GM18511 (cell line): ENCODE measurements at regions not wholly inside any gene's neighbourhood (a gene's known extent, or its start where the extent isn't known, plus 50 kb on each side); places are given as distances from the start of the nearest gene placed in this dataset.

Experiments
- ATAC-seq: cut with Tn5 transposase; IDR thresholded peaks from one replicate; pipeline ENCODE4 v1.9.1; 2021; ENCODE audit warnings: mild to moderate bottlenecking, moderate library complexity; ENCODE audit not compliant: unreplicated experiment

DNA sequence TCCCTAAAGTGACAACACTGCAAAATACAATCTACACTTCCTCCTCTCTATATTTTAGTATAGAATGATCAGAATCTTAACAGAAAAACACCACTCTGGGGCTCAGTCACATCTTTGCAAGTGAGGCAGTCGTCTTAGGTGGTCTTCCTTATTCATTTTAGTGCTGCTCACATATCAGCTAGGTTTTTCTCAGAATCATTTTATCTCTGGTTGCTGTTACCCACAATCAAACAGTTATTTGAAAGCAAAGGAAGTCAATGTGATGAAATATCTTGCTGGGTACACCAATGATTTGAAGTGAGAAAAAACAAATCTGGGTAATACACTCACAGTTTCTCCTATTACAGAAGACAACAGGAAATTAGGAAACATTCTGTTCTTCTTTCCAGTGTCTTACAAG is 275.2 kb downstream of the DSEL start:
- no peak for ATAC-seq

DNA sequence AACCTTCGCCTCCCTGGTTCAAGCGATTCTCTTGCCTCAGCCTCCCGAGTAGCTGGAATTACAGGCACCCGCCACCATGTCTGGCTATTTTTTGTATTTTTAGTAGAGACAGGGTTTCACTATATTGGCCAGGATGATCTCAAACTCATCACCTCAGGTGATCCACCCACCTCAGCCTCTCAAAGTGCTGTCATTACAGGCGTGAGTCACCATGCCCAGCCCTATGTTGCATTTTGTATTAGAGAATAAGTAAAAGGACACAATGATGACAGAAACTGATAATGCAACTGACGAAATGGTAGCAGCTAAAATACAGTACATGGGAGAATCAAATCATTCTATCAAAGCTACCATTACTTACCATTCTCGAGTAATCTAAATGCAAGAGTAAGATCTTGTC is 276.7 kb downstream of the DSEL start:
- ATAC-seq = no peak

DNA sequence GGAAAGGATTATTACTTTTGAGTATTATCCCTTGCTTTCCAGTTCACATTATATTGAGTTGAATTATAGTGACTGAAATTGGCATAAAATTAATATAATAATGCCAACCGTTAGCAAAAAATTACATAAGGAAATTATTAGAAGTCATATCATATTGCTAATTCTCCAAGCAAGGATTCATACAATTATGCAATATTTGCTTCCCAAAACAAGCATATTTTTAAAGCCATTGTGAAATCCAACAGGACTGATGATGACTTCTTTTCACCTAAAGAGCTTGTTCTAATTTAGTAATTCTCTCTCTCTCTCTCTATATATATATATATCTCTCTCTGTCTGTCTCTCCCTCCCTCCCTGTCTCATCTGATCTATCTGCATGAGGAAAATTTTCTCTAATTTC is 283.5 kb downstream of the DSEL start:
- no peak for ATAC-seq

DNA sequence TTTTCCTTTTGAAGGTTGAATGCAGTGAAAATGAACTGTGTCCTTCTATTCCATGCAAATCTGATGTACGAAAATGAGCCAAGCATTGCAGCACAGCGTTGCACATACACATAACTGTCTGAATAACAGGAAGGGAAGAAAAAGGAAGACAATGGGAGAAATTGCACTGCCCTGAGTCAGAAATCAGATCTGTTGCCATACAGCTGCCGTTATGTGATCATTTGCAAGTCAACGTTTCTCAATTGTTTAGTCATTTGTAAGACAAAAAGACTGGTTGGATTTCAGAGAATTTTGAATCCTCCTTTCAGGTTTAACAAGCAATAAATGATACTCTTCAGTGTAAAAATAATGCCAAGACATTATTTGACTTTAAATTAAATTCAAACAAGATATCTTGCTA is 284.1 kb downstream of the DSEL start:
- ATAC-seq = no peak

DNA sequence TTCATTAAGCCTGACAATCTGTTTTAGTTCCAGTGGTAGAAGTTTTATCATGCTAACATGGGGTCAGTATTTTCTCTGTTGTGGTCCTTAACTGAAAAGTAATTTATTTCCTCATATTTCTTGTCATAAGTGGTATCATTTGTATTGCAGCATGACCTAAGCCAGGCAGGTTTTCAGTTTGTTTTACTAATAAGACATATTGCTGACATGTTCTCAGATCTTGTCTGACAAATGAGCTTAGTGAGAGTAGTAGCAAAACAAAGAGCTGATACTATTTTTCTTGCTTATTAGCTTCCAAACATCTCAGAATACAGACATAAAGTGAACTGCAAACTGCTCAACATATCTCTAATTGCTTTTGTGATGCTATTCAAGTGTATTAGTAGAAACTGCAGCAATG is 293.6 kb downstream of the DSEL start:
- ATAC-seq = no peak

DNA sequence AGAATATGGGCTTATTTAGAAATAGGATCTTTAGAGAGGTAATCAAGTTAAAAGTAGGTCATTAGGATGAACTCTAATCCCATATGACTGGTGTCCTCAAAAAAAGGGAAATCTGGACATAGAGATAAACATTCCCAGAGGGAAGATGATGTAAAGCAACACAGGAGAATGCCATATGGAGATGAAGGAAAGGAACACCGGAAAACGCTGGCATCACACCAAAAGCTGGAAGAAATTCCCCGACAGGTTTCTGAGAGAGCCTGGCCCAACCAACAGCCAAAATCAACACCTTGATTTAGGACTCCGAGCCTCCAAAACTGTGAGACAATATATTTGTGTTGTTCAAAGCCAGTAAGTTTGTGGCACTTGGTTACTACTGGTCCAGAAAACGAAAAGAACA is 296.7 kb downstream of the DSEL start:
- ATAC-seq = no peak

DNA sequence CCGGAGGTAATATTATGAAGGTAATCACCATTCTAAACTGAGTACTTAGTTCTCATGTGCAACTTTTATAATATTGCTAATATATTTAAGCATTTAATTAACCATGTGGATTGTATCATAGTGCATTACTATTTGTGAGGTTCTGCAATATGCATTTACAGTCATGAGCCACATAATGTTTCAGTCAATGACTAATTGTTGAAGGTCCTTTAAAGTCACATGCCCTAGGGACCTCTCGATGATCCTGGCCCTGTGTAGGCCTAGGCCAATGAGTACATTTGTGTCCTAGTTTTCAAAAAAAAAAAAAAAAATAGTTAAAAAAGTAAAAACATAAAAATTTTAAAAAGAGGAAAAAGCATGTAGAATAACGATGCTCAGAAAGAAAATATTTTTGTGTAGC is 298.0 kb downstream of the DSEL start:
- no peak for ATAC-seq

DNA sequence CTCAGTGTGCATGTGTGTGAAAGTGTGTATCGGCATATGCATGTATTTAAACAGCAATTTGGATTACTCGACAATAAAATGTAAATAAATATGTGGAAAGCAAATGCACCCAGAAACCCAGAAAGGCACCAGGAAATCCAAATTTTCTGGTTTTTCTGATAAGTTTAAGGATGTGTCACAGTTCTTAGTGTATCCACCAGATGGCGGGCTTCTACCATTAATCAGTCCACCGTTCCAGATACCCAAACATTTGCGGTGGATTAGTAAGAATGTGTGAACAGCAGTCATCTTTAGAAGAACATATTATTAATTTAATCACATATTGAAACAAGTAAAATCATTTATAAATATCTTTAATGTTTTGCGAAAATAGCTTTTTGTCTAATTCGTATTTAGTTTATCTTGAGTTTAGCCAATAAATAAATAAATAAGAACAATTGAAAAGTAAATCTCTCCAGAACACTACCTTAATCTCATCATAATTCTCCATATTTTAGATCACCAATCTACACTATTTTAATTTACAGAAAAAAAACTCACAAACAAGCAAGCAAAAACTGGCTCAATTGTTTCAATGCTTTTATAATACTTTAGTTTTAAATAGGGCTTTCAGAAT is 298.9 kb downstream of the DSEL start:
- peak; percentile 93 for ATAC-seq

DNA sequence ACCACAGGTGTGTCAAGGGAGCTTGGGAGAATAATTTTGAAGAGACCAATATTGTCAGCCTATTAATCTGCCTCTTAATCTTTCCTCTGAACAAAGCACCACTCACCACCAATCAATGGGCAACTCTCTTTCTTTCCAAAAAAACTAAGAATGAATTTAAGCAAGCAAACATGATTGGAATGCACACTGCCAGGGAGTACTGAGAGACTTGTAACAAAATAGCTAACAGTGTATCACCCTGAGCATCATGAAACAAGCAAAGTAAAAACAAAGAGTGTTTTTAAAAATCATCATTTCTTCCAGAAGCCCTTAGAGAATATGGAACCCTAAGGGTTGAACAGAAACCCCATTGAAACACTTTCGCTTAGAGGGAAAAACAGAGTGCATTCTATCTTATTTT is 299.7 kb downstream of the DSEL start:
- ATAC-seq = no peak

DNA sequence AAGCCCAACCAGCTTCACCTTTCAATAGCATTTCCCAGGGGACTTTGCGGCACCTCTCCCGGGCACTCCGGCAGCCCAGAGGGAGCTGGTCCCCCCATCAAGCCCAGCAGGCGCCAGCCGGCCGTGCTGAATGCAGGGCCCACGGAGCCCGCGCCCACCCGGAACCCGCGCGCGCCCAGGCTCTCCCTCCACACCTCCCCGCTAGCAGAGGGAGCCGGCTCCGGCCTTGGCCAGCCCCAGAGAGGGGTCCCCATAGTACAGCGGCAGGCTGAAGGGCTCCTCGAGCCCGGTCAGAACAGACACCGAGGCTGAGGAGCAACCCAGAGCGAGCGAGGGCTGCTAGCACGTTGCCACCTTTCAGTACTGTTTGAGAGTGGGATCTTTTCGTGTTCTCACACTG is 300.8 kb downstream of the DSEL start:
- no peak for ATAC-seq

DNA sequence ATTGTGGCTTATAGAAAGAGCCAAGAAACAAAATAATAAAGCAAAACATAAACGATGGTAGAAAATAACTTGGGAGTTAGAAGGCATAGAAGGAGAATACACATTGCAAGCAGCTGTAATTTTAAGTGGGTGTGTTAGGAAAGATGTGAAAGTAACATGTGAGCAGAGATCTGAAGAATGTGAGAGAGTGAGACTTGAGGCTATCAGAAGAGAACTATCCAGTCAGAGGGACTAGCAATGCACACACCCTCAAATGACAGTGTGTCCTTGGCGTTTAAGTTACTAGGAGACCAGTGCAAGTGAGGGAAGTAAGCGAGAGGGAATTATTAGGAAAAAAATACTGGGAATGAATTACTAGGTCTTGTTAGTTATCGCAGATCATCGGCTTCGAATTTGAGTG is 304.9 kb downstream of the DSEL start:
- no peak for ATAC-seq

DNA sequence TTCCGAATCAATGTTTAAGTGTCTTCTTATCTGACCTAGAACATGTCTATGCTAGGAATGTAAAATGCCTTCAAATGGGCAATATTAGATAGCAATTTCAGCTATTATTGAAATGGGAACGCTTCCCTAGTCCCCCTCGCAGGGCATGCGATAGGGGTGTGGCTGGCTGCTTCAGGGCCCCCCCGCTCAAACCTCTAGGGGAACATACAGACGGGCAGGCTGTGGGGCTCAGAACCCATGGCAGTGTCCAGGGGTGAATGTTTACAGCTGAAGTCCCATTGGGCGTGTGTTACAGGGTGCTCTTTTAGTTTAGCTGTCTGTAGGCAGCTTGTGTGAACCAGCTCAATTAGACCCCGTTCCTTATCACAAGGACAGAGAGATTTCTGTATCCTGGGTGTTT is 315.9 kb downstream of the DSEL start:
- ATAC-seq = peak; percentile 27

DNA sequence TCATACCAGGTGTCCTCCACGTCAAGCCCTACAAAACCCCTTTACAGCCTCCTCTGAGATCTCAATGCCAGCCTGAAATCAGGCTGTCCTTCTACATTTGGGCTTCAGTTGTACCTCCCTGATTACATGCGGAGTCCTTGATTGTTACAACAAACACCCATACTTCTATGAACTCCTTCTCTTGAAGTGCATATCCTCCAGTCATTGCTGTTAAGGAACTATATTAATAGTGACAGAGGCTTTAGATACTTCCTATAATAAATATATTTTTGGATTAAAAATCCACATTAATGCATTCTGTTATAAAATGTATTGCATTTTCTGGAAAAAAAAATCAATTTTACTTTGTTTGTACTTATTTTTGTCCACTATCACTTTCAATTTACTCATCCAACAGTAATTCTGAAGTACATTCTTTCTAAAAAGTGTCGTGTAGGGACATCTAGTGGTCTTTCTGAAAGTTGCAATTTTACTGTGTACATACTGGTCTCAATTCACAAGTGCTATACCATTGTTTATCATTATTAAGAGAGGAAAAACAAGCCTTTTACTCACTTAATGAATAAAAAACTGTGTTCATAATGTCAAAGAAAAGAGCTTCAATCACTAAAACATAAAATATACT is 316.4 kb downstream of the DSEL start:
- ATAC-seq = peak; percentile 95

DNA sequence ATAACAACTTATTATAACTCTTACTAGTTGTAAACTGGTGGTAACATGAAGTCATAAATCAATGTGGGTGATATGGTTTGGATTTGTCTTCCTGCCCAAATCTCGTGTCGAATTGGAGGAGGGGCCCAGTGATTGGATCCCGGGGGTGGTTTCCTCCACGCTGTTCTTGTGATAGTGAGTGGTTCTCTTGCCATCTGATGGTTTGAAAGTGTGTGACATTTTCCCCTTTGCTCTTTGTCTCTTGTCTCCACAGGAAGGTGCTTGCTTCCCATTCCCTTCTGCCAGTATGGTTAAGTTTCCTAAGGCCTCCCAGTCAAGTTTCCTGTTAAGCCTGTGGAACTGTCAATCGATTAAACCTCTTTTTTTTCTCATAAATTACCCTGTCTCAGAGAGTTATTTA is 321.6 kb downstream of the DSEL start:
- ATAC-seq = no peak

DNA sequence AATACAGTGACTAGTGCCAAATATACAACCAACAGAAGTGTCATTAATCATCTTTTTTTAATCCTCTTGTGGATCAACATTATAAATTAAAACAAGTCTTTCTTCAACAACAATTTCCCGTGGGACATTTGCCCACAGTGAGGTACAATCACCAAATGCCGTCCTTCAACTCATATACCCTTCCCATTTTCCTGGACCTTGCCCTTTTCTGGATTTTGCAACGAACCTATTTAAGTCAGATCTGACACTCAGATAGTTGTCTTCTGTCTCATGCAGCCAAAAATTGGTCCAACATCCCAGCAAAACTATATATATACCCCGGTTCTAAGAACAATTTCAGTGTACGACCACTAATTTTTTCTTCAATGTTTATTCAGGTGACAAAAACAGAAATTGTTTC is 324.0 kb downstream of the DSEL start:
- no peak for ATAC-seq

DNA sequence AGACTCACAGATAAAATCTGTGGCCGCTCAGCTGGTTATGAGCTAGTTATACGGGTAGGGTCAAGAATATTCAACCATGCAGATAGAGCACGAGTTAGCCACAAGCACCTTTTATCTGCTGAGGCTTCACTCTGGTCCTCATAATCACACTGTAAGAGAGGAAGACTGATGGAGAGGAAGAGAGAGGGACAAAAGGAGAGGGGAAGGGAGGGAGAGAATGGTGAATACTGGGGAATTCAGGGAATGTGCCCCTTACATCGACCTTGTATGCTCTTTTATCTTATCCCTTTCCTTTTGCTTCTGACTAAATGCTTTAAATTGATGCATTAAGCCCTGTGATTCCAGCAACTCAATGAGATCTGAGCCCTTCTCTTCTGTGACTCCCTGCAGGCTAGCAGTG is 333.1 kb downstream of the DSEL start:
- ATAC-seq = no peak

DNA sequence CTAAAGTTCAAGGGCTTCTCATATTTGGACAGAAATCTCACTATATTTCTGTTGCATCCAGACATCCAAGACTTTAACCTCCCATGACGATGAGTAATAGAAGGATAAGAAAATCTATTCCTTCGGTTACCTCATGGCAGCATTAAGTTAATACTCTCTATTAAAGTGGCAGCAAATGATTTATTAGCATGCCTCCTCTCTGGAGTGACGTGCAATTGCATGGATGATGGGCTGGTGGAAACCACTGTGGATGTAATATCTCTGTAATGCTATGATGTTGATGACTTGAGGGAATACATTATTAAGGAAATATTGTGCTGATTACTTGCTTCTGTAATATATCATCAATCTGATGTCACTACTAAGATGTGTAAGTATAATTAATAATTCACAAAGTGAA is 336.8 kb downstream of the DSEL start:
- ATAC-seq = no peak

DNA sequence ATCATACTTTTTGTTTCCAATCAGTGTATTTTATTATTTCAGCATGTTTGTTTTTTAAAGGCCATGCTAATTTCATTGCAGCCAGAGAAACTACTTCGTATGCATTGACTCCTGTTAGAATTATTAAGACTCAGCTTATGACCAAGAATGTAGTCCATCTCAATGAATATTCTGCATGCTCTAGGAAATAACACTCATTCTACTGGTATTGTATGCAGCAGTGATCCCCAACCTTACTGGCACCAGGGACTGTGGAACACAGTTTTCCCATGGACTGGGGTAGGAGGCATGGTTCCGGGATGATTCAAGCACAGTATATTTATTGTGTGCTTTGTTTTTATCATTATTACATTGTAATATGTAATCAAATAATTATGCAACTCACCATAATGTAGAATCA is 356.9 kb downstream of the DSEL start:
- ATAC-seq = no peak

DNA sequence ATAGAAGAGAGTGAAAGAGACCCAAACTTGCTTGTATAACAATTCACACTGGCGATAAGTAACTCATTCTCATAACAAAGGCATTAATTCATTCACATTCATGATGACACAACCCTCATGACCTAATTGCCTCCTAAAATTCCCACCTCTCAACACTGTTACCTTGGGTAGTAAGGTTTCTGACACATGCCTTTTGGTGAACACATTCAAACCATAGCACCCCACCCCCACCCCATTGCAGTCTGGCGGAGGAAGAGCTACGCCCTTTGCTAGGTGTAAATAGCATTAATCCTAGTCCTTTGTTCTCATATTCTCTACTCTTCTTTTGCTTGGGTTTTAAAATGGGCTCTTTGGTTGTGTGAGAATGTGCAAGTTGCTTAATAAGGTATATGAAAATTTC is 361.5 kb downstream of the DSEL start:
- no peak for ATAC-seq

DNA sequence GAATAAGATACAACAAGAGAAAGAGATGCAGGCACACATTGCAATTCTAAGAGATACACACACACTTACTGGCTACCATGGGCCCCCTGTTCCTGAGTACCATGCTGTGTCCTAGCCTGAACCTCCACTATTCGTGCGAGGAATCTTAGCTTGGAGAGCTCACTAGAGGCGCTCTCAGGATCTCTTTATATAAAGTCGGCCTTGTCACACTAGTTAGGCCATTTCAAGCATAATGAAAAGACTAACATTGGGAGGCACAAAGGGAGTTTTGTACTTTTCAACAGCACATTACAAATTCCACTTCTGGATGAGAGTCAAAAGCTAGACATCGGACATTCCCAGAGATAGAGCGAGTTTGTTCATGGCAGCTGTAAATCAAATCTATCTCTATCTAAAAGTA is 365.2 kb downstream of the DSEL start:
- ATAC-seq = no peak

DNA sequence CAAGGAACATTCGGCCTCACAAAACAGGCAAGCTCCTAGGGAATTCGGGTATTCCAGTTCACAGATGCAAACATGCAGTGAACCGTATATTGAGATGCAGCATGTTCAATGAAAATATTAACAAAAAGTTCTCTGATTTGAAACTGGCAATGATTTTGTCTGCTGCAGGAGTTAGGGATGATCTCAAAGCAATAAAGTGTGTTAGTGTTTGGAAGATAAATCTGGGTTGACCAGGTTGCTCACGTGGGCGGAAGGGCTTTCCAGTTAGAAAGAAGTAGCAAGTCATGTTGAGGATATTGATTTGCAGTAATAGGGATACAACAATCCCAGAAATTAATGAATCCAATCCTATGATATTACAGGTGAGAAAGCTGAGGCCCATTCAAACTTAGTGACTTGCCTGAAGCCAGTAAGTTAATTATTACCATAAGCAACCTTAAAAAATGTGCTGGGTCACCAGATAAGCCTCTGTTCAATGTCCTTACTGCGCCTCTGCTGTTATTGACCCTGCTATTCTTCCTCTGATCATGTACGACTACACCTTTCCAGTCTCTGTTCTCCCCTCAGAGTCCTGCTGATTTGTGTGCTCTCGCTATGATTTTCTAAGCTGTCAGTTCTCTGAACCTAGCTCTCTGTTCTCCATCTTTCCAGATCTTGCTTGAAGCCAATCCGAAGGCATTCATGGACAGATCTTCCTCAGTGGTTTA is 370.8 kb downstream of the DSEL start:
- no peak for ATAC-seq

DNA sequence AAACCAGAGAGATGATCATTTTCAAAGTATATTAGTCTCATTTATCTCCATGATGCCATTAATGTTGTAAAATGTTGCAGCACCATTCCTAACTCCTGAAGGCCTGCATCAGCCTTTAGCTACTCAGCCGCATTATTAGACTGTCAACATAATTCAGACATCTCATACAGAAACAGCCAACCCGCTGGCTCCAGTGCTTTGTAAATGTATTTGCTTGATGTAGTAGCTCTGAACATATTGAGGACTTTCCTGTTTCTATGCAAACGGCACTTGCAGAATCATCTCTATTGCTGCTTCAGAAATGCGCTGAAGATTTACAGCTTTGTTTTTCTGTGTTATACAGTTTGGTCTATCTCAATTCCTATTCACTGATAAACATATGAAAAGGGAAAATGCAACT is 372.2 kb downstream of the DSEL start:
- no peak for ATAC-seq

DNA sequence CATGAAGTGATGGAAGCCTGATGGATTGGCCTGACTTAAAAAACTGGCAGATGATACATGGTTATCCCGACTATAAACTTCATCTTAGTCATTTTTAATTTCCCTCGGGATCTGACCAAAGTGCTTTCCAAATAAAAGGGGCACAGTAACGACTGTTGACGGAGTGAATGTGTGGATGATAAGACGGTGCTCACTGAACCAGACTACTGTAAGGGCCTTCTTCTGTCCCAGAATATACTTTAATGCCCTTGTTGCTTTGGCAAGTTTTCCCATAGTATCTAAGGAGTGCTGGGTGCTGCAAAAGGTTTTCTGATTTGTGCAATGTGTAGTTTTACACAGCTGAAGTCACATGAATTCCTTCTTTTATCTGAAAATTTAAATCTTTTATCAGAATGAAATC is 373.5 kb downstream of the DSEL start:
- no peak for ATAC-seq
